ENCODE measurements at regions not wholly inside any gene's neighbourhood (a gene's known extent, or its start where the extent isn't known, plus 50 kb on each side); places are given as distances from the start of the nearest gene placed in this dataset.

GRCh38 chr4:132493476-132493875, 655.6 kb upstream of the PCDH10 start:
- TF ChIP-seq EZH2 (IDR thresholded peaks at IDR 0.05; ENCODE audit: low read depth), result no peak
- no peak for TF ChIP-seq CTCF (conservative IDR thresholded peaks at IDR 0.05)

All from PC-9 (cell line).